GM10248 (cell line): ENCODE measurements at regions not wholly inside any gene's neighbourhood (a gene's known extent, or its start where the extent isn't known, plus 50 kb on each side); places are given as distances from the start of the nearest gene placed in this dataset.
"Not testable (repeated sequence)": the region's sequence is repeated elsewhere in the genome, so short reads cannot be mapped to it uniquely, and the experiment has no call there.

ENCODE experiments used
- CTCF ChIA-PET: fragments of 300-600 bp; sonication (Branson Sonifier 250); formaldehyde crosslinking; extraction: SDS; loops from one replicate; lab custom pipeline; 2021; ENCODE audit warnings: antibody characterized with exemption; lab: Yijun Ruan, JAX
- POLR2A ChIA-PET: fragments of 350-650 bp; sonication (Branson Sonifier 250); formaldehyde crosslinking; extraction: SDS; loops from one replicate; lab custom pipeline; 2020; ENCODE audit warnings: antibody characterized with exemption; lab: Yijun Ruan, JAX
- DNase-seq: peaks from one replicate; pipeline ENCODE4 v3.0.0; 2012; ENCODE audit errors: extremely low spot score
- CTCF ChIP-seq: IDR thresholded peaks from 2 replicates; pipeline ENCODE4 v1.5.1; 2012; ENCODE audit warnings: mild to moderate bottlenecking, low read depth; ENCODE audit errors: extremely low read depth, missing control alignments, control extremely low read depth

- no peak for DNase-seq
- TF ChIP-seq CTCF = no peak
- POLR2A ChIA-PET = no interaction called here
- CTCF ChIA-PET = interaction anchor here (1.1 kb wide), 1 partner anchor 11 kb away, joined by 5 read pairs; no protein-coding TSS in a partner anchor
Observed at GRCh38 chr21:35437941-35438340, 388.8 kb upstream of the RUNX1 start.

- CTCF ChIA-PET = no interaction called here
- POLR2A ChIA-PET = interaction anchor here (0.6 kb wide), 1 partner anchor 623 kb away, joined by 6 read pairs; no protein-coding TSS in a partner anchor
- TF ChIP-seq CTCF = no peak
- DNase-seq = no peak
Observed at GRCh38 chr21:35436899-35437298, 387.8 kb upstream of the RUNX1 start.

GRCh38 chr21:35432601-35433000, 383.5 kb upstream of the RUNX1 start:
- POLR2A ChIA-PET, CTCF ChIA-PET, DNase-seq: not testable (repeated sequence)

GRCh38 chr21:35430260-35430659, 381.2 kb upstream of the RUNX1 start:
- ChIA-PET CTCF (no interaction called here), POLR2A (no interaction called here)
- DNase-seq = no peak
- TF ChIP-seq CTCF = no peak

- CTCF ChIA-PET = no interaction called here
- no peak for DNase-seq
- POLR2A ChIA-PET = no interaction called here
- TF ChIP-seq CTCF = no peak
Observed at GRCh38 chr21:35428937-35429336, 379.8 kb upstream of the RUNX1 start.

GRCh38 chr21:35428489-35428888, 379.4 kb upstream of the RUNX1 start:
- CTCF ChIA-PET = interaction anchor here (2.8 kb wide), 1 partner anchor 28 kb away, joined by 7 read pairs; no protein-coding TSS in a partner anchor
- no peak for TF ChIP-seq CTCF
- POLR2A ChIA-PET = no interaction called here
- DNase-seq = no peak

- ChIA-PET CTCF (interaction anchor here (2.8 kb wide), 1 partner anchor 27 kb away, joined by 7 read pairs; no protein-coding TSS in a partner anchor), POLR2A (no interaction called here)
- no peak for TF ChIP-seq CTCF
- no peak for DNase-seq
Observed at GRCh38 chr21:35428001-35428320, 378.9 kb upstream of the RUNX1 start.
